GM18909 (cell line): ENCODE measurements at regions not wholly inside any gene's neighbourhood (a gene's known extent, or its start where the extent isn't known, plus 50 kb on each side); places are given as distances from the start of the nearest gene placed in this dataset.

Source experiments
- ATAC-seq: cut with Tn5 transposase; IDR thresholded peaks from one replicate; pipeline ENCODE4 v1.9.1; 2021; ENCODE audit warnings: mild to moderate bottlenecking; ENCODE audit not compliant: unreplicated experiment, poor library complexity

DNA sequence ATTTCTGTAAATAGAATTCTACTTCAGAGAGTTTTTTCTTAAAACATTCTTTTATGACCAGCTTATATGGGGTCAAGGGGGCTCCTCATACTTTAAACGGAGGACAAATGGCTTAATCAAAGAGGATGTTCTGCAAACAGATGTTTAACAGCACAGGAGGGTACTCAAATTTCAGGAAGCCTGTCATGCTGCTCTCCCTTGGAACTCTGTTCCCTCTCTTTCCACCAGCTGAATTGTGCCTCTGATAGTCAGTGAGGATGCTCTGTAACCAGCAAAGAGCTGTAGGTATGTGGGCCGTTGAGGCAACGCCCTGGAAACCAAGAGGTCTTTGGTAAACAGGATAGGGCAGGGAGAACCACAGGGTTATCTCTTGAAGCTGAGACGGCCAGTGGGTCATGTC is 161.1 kb downstream of the C5orf15 start:
- no peak for ATAC-seq

DNA sequence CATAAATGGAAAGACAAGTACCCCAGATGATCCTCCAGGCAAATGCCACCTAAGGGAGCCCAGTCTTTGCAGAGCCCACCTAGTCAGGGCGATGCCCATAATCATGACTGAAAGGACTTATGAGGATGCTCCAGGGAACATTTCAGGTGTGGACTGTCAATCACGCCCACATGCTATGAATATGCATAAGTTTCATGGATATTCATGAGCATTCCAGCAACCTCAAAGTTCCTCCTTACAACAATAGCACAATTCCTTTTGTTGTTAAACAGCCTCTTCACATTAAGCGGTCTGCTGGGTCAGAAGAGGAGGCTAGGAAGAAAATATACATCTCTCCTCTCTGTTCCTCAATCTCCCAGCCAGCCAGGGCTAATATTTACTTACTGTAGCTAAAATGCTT is 161.6 kb downstream of the C5orf15 start:
- ATAC-seq = no peak

DNA sequence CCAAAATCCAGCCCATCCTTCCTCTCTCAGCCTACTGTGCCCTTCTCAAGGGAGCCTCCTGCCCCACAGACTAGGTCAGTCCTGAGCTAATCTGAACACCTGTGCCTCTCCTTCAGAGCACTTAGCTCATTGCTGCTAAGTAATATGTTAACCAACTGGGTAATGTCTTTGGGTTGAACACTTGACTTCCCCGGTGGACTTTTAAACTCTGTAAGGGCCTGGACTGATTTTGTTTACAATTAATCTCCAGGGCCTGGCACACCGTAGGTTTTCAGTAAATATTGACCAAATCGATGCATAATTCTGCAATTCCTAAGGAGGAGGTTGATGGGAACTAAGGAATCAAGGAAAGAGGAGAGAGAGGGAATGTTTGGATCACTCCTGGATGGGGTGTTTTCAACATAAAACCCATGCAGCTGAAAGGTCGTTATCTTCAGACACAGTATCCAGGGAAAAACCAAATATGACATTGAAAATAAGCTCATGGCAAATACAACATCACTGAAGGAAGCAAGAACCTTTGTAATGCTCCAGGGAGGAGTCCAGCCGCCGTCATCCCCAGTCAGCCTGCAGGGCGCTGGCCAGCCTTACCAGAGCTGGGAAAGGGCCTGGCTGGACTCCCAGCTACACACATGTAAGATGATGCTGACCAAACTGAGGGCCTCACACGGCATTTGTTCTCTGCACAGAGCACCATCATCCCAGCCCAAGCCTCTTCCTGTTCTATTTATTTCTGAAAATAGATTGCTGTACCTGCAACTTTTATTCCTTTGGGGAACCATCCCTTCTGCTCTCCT is 166.3 kb downstream of the C5orf15 start:
- ATAC-seq = no peak

DNA sequence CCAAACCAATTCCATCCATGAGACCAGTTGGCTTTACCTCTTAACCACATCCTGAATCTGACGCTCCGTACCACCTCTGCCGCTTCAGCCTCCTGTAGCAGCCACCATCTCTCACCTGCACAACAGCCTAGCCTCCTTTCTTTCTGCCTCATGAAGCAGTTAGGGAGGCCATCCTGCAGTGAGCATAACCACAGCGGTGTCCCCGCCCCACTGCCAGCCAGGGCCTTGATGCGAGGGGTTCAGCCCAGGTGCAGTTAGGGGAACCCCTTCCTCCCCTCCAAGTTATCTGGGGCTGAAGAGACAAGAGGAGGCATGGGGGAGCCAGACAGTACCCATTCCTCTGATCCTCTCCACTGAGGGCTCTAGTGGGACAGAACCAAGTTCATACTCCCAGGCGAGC is 167.0 kb downstream of the C5orf15 start:
- no peak for ATAC-seq

DNA sequence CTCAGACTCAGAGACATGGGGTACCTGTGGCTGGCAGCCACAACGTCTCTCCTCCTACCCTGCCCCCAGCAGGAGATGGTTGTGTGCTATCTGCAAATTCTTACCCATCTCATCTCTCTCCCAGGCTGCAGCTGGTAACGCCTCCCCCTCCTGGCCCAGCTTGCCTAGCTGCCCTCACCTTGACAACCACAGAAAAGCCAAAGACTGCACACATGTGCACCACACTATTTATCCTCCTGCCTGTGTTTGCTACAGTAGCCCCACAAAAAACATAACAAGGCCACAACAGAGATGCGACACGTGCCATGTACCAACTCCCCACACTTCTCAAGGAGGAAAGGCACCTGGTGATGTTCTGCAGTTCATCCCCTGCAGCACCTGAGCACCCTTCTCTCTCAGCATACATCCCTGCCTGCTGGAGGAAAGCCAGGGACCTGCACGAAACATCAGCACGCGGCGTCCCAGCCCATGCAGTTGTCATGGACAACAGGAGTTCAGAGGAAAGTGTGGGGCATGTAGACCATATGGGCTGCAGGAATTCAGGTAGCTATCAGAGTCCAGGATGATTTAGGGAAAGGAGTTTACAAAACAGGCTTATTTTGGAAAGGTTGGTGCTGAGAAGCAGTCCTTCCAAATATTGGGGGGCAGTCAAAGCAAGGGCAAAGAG is 168.7 kb downstream of the C5orf15 start:
- ATAC-seq = no peak

DNA sequence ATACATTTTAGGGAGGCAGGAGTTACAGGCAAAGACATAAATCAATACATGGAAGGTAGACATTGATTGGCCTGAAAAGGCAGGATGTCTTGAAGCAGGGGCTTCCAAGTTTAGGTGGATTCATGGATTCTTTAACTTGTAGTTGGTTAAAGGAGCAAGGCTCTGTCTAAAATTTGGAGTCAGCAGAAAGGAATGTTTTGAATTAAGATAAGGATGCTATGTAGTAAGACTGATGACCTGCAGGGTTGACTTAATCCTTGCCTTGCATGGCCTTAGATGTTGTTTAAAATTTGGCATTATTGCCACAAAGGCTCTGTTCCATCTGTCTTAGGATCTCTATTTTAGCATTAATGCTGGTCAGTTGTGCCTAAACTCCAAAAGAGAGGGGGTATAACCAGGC is 171.3 kb downstream of the C5orf15 start:
- ATAC-seq = no peak

DNA sequence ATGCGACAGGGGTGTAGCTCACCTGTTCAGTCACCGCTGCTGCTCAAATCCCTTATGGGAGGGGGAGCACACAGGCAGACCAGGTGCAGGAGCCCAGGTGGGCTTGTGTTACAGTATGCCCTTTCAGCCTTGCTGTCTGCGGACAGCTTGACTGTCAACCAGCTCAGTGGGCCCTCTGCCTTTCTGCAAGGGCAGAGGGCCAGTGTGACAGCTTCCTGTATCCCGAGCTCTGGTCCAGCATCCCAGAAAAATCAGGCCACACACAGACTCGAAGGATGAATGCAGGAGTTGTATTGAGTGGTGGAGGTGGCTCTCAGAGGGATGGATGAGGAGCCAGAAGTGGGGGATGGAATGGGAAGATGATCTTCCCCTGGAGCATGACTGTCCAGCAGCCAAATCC is 172.2 kb downstream of the C5orf15 start:
- ATAC-seq = no peak

DNA sequence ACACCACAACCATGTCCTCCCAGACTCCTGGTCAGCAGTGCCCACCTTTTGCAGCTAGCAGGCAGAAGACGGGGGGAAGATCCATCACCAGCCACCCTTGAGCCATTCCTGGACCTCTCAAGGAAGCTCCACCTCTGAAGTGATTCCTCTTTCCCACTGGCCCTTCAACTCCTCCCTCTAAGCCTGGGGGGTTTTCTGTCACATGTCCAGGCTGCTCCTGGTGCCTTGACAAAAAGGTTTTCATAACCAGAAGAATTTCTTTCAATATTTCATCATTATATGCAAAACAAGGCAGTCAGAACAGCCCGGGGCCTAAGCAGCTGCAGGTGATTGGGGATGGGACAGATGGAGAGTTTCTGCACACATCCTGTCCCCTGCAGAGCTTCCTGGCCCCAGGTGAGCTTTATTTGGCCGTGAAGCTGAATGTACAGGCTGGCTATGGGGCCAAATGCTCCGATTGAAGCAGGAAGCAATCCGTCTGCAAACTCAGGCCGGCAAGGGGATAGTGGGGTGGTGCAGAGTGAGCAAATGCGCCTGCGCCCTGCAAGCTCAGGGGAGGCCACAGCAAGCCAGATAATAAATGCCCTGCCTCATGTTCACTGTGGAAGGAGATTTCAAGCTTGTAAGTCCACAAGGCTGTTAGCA is 173.5 kb downstream of the C5orf15 start:
- no peak for ATAC-seq

DNA sequence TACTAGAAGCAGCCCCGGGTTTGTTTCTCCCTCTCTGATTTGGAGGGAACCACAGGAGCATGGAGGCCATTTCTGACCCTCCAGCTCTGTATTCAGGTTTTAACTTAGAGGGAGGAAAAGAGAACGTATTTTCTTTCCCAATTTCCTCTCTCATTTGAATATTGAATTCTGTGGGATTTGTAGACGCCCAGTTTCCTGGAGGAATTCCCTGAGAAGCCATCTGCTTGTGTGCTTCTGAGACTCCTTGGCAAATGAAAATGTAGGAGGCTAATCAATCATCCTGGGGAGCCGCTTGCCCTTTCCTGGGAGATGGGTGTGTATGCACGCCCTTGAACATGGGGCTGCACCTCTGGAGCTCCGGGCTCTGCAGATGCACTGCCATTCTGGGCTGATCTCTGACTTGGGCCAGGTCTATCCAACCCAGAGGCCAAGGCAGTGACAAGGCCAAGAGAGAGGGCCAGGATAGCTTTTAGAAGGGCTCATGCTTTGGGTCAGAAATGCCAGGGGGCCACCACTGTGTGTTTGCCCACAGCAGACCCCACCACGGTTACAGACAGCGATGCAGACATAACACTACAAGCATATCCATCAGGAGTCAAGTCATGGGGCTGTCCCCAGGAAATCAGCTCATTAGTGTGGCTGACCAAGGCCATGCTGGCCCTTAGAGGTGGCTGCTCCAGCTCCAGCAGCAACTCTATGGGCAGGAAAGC is 174.5 kb downstream of the C5orf15 start:
- ATAC-seq = no peak

DNA sequence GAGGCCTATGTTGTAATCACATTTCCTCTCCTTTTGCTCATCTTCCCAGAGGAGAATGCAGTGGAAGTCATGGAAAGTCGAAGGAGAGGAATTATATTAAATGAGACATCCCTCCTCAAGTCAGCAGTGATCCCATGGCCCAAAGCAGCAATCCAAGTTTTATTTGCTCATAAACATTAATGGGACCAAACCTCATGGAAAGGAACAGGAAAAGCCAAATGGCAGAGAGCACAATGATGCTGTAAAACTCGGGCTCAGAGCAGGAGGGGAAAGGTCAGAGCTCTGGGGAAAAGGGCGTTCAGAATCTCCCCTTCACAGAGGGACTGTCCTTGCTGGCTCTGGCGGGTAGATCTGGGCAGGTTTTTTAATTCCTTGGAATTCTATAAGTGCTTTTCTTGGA is 175.8 kb downstream of the C5orf15 start:
- no peak for ATAC-seq

DNA sequence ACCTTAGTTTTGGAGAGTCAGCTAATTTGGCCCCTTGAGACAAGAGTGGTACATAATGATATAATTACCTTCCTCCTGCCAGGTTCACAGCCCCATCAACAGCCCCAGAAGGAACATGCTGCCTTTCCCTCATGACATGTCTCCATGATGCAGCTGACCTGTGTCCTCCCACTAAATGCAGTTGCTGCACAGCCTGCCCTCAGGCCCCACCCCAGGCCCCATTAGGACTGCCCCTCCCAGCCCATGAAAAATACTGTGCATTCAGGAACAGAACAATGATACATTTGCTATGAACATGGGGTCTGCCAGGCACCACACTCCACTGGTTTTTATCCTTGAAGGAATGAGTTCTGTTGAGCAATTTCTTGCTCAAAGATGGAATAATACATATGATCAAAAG is 176.4 kb downstream of the C5orf15 start:
- no peak for ATAC-seq

DNA sequence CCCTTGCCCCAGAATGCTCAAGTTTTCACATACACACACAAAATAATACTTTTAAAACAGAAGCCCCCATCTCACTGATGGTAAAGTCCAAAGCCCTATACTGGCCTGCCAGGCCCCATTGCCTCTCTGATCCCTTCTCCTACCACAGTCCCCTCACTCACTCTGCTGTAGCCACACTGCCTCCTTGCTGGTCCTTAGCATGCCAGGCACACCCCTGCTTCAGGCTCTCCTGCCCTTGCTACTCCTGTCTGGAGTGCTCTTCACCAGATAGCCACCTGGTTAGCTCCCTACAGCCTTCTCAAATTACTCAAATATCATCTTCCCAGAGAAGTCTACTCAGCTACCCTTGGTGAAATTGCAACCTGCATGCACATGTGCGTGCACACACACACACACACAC is 177.5 kb downstream of the C5orf15 start:
- no peak for ATAC-seq

DNA sequence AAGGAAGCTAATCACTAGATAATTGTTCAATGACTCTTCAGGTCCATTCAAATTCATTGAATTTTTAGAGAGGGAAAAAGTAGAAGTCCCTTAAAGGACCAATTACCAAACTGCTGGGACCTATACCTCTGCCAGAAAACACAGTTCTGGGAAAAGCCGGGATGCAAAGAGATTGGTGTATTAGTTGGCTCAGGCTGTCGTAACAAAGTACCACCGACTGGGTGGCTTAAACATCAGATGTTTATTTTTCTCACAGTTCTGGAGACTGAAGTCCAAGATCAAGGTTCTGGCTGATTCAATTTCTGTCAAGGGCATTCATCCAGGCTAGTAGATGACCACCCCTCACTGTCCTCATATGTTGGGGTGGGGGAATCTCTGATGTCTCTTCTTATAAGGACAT is 177.1 kb upstream of the FSTL4 start:
- no peak for ATAC-seq

DNA sequence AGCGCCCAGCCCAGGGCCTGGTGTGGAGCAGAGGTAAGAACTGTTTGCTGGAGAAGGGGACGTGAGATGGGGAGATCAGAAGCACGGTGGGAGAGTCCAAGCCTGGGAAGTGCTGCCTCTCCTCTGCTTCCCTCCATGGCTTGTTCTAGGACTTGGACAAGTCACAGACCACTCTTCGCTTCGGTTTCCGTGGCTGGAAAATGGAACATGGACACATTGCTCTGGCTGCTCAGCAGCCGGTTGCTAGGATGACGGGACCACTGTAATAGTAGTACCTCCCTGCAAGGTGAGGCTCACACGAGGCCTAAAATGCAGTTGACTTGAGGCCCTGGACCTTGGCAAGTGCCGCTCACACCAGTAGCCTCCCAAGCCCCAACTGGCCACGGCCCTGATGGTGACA is 175.8 kb upstream of the FSTL4 start:
- ATAC-seq = no peak

DNA sequence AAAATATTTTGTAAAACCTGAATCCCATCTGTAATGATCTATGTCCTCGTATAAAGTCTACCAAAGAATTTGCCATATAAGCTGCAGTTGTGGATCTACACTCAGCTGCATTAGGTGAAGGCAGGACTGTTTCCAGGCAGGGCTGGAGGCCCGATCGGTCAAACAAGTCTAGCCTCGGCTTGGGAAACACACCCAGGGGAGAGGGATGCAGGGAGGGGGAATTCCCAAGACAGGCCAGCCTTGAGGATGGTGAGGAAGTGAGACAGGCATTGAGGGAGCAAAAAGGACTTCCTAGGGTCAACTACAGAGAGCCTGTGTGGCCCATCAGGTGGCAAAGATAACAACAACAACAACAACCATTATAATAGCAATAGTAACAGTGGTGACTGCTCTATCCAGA is 174.1 kb upstream of the FSTL4 start:
- ATAC-seq = no peak

DNA sequence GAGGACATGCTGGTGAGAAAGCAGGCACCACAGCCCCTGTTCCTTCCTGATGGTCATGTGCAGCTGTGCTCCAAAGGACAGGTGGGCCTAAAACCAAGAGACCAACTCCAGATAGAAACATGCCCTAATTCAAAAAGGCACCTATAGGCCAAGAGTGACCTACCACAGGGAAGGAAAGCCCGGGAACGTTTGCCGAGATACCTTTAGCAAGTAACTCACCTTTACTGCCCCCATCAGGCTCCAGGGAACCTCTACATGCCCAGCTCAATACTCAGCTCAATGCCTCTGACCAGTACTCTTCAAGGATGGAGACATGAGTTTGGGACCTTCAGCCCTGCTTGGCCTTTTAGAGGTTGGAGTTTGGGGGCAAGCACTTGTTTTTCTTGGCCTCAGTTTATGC is 172.8 kb upstream of the FSTL4 start:
- no peak for ATAC-seq

DNA sequence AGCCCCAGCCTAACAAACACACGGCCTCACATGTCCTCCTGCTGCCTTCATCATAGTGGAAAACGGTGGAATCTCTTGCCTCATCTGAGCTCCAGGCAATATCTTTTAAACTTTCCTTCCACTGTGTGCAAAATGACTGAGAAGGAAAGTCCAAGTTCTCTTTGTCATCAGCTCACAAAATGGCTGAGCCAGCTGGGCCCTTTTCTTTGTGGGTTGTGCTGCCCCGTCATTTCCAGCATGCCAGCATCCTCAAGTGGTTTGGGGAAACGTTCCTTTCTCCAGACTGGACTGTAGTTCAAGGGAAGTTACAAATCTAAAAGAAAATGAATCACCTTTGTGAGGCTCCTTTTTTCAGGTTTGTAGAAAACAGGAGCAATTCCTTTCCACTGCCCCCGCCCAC is 171.1 kb upstream of the FSTL4 start:
- ATAC-seq = no peak

DNA sequence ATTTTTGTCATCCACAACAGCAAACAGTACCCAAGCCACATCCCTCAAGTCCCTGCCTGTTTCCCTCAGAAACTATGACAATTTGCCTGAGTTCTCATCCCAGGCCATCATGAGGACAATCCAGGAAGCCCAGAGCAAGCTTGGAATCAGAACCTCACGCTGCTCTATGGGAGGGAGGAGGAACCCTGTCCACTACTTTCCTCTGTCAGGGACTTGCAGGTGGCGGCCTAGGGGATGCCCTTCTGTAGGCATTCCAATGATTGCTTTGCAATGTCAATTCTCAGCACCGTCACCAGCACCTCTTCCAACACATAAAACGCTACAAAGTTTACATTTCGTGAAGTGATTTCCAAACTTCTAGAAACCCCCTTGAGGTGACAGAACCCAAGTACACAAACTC is 170.4 kb upstream of the FSTL4 start:
- ATAC-seq = no peak

DNA sequence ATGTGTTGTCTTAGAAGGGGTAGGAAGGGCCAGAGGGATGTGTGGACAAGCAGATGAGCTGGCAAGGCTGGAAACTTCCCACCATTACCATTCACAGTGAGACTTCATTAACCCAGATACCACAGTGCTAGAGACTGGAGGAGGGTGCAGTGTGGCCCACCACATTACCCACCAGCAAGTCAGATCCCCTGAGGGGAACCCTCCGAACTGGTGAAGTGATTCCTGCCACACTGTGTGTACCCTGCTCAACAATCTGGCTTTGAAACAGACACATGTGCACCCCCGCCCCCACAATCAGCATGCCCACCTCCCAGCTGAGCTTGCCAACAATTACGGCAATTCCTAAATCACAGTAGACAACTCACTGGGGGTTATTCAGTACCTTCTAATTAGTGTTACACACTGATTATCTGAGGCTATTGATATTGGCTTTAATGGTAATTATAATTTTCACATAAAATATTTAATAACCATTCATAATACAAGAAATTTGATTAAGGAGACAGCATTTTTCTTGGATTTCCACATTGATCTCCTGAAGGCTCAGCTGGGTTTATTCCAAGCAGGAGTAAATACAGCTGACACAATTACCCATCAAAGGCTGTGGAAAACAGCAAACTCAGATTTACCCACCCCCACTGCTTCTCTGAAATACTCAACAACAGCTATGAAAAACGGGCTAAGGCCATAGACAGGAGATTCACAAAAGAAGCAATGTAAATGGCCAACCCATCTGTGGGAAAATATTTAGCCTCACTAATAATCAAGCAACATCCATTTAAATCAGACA is 169.3 kb upstream of the FSTL4 start:
- ATAC-seq = no peak

DNA sequence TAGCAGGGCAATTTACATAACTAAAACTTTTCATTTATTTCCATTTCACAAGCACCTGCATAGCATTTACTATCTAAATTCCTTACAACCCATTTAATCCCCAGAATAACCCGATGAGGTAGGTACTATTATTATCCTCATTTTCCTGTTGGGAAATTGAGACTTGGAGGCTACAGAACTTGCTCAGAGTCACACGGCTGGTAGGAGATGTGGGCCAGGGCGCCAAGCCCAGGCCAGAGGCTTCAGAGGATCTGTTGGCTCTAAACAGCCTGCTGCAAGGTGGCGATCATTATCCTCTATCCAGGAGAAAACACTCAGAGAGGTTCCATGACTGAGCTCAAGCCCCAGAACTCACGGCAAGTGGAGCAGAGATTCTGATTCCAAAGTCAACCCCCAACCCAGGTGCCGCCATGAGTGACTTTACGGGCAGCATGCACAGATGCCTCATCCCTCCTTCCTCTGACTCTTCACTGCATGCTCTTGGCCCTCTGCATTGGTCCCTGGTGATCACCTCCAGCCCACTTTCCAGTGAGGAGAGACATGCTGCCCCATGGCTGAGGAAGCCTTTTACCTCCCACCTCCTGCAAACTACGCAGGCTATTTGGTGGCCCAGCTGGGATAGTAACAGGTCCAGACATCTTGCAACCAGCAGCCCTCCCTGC is 168.4 kb upstream of the FSTL4 start:
- ATAC-seq = no peak
